Endothelial cell (in vitro differentiated cells): ENCODE measurements at regions not wholly inside any gene's neighbourhood (a gene's known extent, or its start where the extent isn't known, plus 50 kb on each side); places are given as distances from the start of the nearest gene placed in this dataset.

ENCODE experiments used
- DNase-seq: peaks from one replicate; pipeline ENCODE4 v3.0.0; 2021; ENCODE audit warnings: low spot score
- H3K27ac Mint-ChIP-seq: one replicate; pipeline ENCODE4 v1.8.0; 2021; ENCODE audit warnings: mixed read lengths, inconsistent platforms; ENCODE audit not compliant: unreplicated experiment
- H3K27me3 Mint-ChIP-seq: one replicate; pipeline ENCODE4 v1.8.0; 2021; ENCODE audit warnings: mild to moderate bottlenecking, moderate library complexity, mixed read lengths, inconsistent platforms; ENCODE audit not compliant: unreplicated experiment
- H3K36me3 Mint-ChIP-seq: one replicate; pipeline ENCODE4 v1.8.0; 2021; ENCODE audit warnings: mild to moderate bottlenecking, low read depth, mixed read lengths, inconsistent platforms; ENCODE audit not compliant: unreplicated experiment
- H3K4me1 Mint-ChIP-seq: one replicate; pipeline ENCODE4 v1.8.0; 2021; ENCODE audit warnings: mild to moderate bottlenecking, mixed read lengths, inconsistent platforms; ENCODE audit not compliant: unreplicated experiment
- H3K4me3 Mint-ChIP-seq: one replicate; pipeline ENCODE4 v1.8.0; 2021; ENCODE audit warnings: mild to moderate bottlenecking, mixed read lengths, inconsistent platforms; ENCODE audit not compliant: unreplicated experiment
- H3K9me3 Mint-ChIP-seq: one replicate; pipeline ENCODE4 v1.8.0; 2021; ENCODE audit warnings: mixed read lengths, inconsistent platforms; ENCODE audit not compliant: unreplicated experiment
- TF ChIP-seq, protein P1 (sequence below): fragments of 200-600 bp; sonication (generic); IDR thresholded peaks from one replicate; pipeline ENCODE4 v1.5.0; 2021; ENCODE audit warnings: antibody characterized with exemption; ENCODE audit not compliant: unreplicated experiment

DNA sequence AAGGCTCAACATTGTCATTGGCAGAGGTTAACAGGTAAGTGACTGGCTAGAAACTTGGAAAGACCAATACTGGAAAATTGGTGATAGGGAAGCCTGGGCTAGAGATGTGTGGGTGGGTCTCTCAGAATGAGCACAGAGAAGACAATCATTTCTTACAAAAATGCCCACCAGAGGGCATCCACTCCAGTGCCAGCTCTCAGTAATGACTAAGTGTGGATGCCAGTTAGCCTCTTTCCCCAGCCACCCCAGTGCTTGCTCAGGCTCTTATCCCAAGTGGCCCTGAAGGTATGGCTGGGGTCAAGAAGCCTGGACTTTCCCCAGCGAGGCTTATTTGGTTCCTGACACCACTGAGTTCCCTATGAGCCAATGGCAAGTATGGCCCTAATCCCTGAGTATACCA is 115.9 kb upstream of the ST8SIA2 start:
- DNase-seq, result peak; percentile 28
- Mint-ChIP-seq H3K9me3 (no peaks in the 10 kb centered on the region), H3K4me1 (peaks cover 13% of the 10 kb centered on the region), H3K27ac (no peak overlapping the region), H3K27me3 (peaks cover 6% of the 10 kb centered on the region), H3K4me3 (no peak overlapping the region), H3K36me3 (no peaks in the 10 kb centered on the region)
- TF ChIP-seq, protein P1, sequence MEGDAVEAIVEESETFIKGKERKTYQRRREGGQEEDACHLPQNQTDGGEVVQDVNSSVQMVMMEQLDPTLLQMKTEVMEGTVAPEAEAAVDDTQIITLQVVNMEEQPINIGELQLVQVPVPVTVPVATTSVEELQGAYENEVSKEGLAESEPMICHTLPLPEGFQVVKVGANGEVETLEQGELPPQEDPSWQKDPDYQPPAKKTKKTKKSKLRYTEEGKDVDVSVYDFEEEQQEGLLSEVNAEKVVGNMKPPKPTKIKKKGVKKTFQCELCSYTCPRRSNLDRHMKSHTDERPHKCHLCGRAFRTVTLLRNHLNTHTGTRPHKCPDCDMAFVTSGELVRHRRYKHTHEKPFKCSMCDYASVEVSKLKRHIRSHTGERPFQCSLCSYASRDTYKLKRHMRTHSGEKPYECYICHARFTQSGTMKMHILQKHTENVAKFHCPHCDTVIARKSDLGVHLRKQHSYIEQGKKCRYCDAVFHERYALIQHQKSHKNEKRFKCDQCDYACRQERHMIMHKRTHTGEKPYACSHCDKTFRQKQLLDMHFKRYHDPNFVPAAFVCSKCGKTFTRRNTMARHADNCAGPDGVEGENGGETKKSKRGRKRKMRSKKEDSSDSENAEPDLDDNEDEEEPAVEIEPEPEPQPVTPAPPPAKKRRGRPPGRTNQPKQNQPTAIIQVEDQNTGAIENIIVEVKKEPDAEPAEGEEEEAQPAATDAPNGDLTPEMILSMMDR, result peak; percentile 52

DNA sequence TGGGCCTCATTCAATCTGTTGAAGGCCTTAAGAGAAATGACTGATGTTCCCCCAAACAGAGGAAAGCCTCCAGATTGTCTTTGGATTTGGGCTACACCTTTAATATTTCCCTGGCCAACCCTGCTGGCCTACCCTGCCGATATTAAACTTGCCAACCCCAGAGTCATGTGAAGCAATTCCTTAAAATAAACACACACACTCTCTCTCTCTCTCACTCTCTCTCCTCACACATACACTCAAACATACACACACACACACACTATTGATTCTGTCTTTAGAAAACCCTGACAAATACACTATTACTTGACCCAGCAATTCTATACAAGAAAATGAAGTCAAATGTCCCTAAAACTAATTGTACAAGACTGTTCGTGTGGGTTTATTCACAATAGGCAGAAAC is 109.9 kb upstream of the ST8SIA2 start:
- no peaks in the 10 kb centered on the region for H3K9me3 Mint-ChIP-seq
- H3K4me1 Mint-ChIP-seq, result peaks cover 11% of the 10 kb centered on the region
- no peak for DNase-seq
- H3K27me3 Mint-ChIP-seq, result no peaks in the 10 kb centered on the region
- H3K27ac Mint-ChIP-seq, result no peak overlapping the region
- no peaks in the 10 kb centered on the region for H3K36me3 Mint-ChIP-seq
- TF ChIP-seq, protein P1, result no peak
- no peak overlapping the region for H3K4me3 Mint-ChIP-seq

DNA sequence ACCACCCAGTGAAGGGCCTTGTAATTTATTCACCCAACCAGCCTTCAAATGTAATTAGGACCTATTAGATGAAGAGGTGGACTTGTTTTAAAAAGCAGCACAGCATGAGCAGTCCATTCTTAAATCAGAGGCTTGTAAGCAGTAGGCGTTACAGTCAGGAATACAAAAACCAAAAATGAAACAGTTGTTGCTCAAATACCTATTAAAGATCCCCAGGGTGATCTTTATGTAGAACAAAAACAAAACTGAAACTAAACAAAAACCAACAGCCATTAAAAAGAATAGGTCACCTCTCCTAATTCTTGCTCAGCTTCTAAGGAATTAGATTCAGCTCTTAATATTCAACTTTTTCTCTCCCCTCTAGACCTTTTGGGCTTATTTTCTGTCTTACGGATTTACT is 104.9 kb upstream of the ST8SIA2 start:
- no peaks in the 10 kb centered on the region for H3K27me3 Mint-ChIP-seq
- H3K4me3 Mint-ChIP-seq, result no peak overlapping the region
- DNase-seq, result no peak
- H3K27ac Mint-ChIP-seq, result no peak overlapping the region
- no peaks in the 10 kb centered on the region for H3K36me3 Mint-ChIP-seq
- H3K9me3 Mint-ChIP-seq, result no peaks in the 10 kb centered on the region
- TF ChIP-seq, protein P1, result no peak
- H3K4me1 Mint-ChIP-seq, result no peaks in the 10 kb centered on the region

DNA sequence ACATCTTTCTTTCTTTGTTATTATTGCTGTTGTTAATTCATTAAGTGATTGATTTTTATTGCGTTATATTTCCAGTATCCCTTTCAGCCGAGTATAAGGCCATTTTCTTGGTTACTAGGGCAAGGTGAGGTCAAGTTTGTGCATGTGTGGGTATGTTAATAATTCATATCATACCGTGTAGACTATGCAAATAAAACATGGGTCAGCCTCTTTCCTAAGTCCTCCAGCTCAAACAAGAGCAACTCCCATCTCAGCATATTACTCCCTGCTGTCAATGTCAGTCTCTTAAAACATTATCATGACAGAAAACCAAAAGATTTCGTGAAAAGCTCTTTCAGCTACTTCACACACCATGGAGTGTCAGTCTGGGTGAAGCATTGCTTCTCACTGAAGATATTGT is 103.9 kb upstream of the ST8SIA2 start:
- H3K27ac Mint-ChIP-seq, result no peak overlapping the region
- no peaks in the 10 kb centered on the region for H3K27me3 Mint-ChIP-seq
- no peaks in the 10 kb centered on the region for H3K36me3 Mint-ChIP-seq
- H3K4me3 Mint-ChIP-seq, result no peak overlapping the region
- no peak for DNase-seq
- H3K9me3 Mint-ChIP-seq, result no peaks in the 10 kb centered on the region
- H3K4me1 Mint-ChIP-seq, result no peaks in the 10 kb centered on the region
- TF ChIP-seq, protein P1, result no peak

DNA sequence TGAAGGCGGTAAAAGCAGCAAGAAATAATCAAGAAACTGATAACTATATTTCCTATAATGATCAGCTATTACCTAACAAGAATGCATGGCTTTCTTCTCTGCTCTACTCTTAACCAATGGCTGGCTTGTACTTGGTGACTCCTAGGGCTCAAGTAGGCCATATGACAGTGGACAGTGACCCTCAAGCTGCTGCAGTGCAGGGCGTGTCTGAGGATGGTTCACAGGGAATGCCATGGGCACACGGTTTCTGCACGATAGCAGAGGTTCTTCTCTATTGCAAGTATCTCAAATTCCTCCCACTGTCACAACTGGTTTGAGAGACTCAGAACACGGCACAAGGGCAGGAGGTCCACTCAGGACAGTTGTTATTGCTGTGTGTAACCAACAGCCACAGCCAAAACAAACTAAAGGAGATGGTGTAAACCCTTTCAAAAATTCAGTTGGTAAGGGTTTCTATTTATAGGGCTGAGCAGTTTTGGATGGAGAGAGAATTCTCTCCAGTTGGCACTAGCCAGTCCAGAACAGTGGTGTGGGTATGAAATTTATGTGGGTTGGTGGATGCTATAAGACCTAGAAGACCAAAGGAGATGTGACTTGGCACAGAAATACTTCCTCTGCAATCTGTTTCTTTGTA is 103.2 kb upstream of the ST8SIA2 start:
- H3K27ac Mint-ChIP-seq, result no peak overlapping the region
- no peak for DNase-seq
- H3K36me3 Mint-ChIP-seq, result no peaks in the 10 kb centered on the region
- no peaks in the 10 kb centered on the region for H3K27me3 Mint-ChIP-seq
- H3K4me1 Mint-ChIP-seq, result no peaks in the 10 kb centered on the region
- TF ChIP-seq, protein P1, result no peak
- H3K9me3 Mint-ChIP-seq, result no peaks in the 10 kb centered on the region
- no peak overlapping the region for H3K4me3 Mint-ChIP-seq
